Natural killer cell treated with Interleukin-12 subunit alpha and Interleukin-12 subunit beta and Interleukin-15 and Interleukin-18, amount 100 ng/mL, for 72 hours (primary cell): ENCODE measurements at regions not wholly inside any gene's neighbourhood (a gene's known extent, or its start where the extent isn't known, plus 50 kb on each side); places are given as distances from the start of the nearest gene placed in this dataset.

ENCODE experiments used
- ATAC-seq, 2 donors: fragments of 150-1000 bp; cut with Tn5 transposase in 1 of 2; sonication (Bioruptor Pico), chemical (Tn5 transposase) in 1 of 2; 2 replicates each; pipeline ENCODE4 v1.10.0; 2021
- DNase-seq: peaks from one replicate; pipeline ENCODE4 v3.0.0; 2022; ENCODE audit warnings: low spot score
- H3K27ac Mint-ChIP-seq, 2 donors: 1 replicate in 1 of 2; 2 replicates in 1 of 2; pipeline ENCODE4 v1.8.0; 2022; ENCODE audit warnings: mixed read lengths in 2 of 2, mild to moderate bottlenecking in 1 of 2, moderate library complexity in 1 of 2
- H3K27me3 Mint-ChIP-seq, 2 donors: 1 replicate in 1 of 2; 2 replicates in 1 of 2; pipeline ENCODE4 v1.8.0; 2022; ENCODE audit warnings: mixed read lengths in 2 of 2
- H3K36me3 Mint-ChIP-seq: one replicate; pipeline ENCODE4 v1.8.0; 2022; ENCODE audit warnings: mixed read lengths
- H3K4me1 Mint-ChIP-seq, 2 donors: 1 replicate in 1 of 2; 2 replicates in 1 of 2; pipeline ENCODE4 v1.8.0; 2022; ENCODE audit warnings: low read depth in 2 of 2, mixed read lengths in 2 of 2, mild to moderate bottlenecking in 1 of 2
- H3K4me3 Mint-ChIP-seq: one replicate; pipeline ENCODE4 v1.8.0; 2022; ENCODE audit warnings: mixed read lengths
- H3K9me3 Mint-ChIP-seq: 2 replicates; pipeline ENCODE4 v1.8.0; 2022; ENCODE audit warnings: mixed read lengths

DNA sequence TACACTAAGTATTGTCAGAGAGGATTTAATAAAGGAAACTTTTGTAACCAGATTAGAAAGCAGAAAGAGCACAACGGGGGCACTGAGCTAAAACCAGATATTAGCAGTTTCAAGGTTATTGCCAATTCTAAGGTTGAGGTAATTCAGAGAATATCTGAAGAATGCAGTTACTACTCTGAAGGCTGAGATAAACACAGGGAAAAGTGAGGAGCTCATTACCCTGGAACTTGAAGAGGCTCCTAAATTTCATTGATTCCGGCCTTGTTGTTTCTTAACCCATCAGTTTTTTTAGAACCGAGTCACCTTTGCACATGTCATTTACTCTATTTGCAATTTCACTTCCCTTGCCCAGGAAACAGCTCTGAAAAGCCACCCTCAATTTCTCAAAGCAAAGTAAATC, 72.4 kb upstream of the BTBD3 start:
- no peak overlapping the region for H3K4me3 Mint-ChIP-seq
- H3K36me3 Mint-ChIP-seq = no peaks in the 10 kb centered on the region
- H3K9me3 Mint-ChIP-seq = peaks cover 21% of the 10 kb centered on the region
- no peaks in the 10 kb centered on the region for H3K27me3 Mint-ChIP-seq
- DNase-seq (no peak), ATAC-seq (no peak)
- H3K27ac Mint-ChIP-seq = no peak overlapping the region
- H3K4me1 Mint-ChIP-seq = no peaks in the 10 kb centered on the region

DNA sequence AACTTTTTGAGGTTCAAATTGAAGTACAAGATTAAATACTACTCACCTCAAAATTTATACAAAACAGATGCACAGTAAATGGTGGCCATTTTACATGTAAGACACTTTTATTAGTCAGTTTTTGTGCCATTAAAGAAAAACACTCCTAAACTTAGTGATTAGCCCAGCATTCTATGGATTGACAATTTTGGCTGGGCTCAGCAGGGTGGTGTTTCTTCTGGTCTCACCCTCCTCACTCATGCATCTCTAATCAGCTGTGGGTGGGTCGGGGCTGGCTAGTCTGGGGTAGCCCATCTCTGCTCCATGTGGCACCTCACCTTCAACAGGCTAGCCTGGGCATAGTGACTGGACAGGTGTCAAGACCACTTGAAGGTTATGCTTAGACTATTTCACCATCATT, 71.6 kb upstream of the BTBD3 start:
- H3K4me1 Mint-ChIP-seq = no peaks in the 10 kb centered on the region
- no peak for DNase-seq
- no peaks in the 10 kb centered on the region for H3K36me3 Mint-ChIP-seq
- H3K27ac Mint-ChIP-seq = no peak overlapping the region
- no peaks in the 10 kb centered on the region for H3K27me3 Mint-ChIP-seq
- H3K4me3 Mint-ChIP-seq = no peak overlapping the region
- H3K9me3 Mint-ChIP-seq = peaks cover 19% of the 10 kb centered on the region
- no peak for ATAC-seq

DNA sequence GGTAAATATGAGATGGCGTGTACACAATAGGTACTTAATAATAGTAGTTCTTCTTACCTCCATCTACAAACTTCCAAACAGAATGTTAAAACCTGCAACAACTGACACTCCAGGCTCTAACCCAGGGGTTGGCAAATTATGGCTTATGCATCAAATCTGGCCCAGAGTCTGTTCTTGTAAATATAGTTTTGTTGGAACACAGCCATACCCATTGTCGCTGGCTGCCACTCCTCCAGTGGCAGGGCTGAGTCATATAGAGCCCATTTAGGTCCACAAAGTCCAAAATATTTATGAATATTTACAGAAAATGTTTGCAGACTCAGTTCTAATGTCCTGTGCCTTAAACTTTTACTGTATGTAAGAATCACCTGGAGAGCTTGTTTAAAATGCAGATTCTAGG, 69.9 kb upstream of the BTBD3 start:
- Mint-ChIP-seq H3K9me3 (peaks cover 16% of the 10 kb centered on the region), H3K27me3 (no peaks in the 10 kb centered on the region), H3K36me3 (no peaks in the 10 kb centered on the region), H3K4me3 (no peak overlapping the region), H3K27ac (no peak overlapping the region), H3K4me1 (no peaks in the 10 kb centered on the region)
- DNase-seq (no peak), ATAC-seq (no peak)

DNA sequence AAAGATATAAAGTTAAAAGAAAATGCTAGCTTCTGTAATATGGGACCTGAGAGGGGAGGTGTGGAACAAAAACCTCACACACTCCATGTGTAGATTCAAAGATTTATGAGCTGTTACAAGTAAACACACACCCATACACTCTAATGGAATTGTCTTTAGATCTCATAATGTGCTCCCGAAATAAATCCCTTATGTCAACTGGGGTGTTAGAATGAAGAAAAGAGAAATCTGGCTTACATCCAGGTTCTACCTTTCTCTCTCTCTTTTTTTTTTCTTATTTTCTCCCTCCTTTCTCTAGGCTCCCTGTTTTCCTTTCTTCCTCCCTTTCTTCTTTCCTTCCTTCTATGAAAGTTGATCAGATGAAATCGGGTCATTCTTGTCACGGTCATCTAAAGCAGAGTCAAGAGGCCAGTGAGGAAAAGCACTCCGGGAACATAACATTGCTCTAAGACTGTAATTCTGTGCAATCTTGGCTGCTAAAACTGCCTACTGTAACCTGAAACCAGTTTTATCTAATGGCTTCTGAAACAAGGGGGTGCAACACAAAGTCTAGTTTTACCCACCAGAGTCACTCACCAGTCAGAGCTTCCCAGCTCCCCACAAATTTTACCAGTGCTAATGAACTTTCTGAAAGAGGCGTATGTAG, 68.3 kb upstream of the BTBD3 start:
- Mint-ChIP-seq H3K4me3 (no peak overlapping the region), H3K27me3 (no peaks in the 10 kb centered on the region), H3K36me3 (no peaks in the 10 kb centered on the region)

DNA sequence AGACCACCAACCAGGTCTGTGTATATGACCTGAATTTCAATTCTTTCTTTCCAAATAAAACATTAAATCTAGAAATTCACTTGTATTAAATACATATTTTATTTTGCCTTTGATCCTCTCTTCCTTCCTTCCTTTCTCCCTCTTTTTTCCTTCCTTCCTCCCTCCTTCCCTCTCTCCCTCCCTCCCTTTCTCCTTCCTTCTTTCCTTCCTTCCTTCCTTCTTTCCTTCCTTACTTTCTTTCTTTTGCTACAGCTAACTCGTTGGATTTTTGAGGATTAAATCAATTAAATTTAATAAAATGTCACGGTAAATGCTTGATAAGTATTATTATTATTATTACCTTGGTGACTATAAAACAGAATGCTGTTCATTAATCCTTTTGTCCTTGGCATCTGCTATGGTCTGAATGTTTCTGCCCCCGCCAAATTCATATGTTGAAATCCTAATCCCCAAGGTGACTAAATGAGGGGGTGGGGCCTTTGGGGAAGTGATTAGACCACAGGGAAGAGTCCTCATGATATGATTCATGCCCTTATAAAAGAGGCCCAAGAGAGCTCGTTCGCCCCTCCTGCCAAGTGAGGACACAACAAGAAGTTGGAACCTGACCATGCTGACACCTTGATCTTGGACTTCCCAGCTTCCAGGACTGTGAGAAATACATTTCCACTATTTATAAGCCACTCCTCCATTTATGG, 67.6 kb upstream of the BTBD3 start:
- no peaks in the 10 kb centered on the region for H3K36me3 Mint-ChIP-seq
- ATAC-seq (no peak), DNase-seq (no peak)
- H3K4me3 Mint-ChIP-seq = no peak overlapping the region
- H3K27me3 Mint-ChIP-seq = no peaks in the 10 kb centered on the region
- H3K9me3 Mint-ChIP-seq = peaks cover 15% of the 10 kb centered on the region
- H3K27ac Mint-ChIP-seq = no peak overlapping the region
- no peaks in the 10 kb centered on the region for H3K4me1 Mint-ChIP-seq

More for the DNA sequence above, 68.3 kb upstream of the BTBD3 start:
- peaks cover 14% of the 10 kb centered on the region for H3K9me3 Mint-ChIP-seq
- ATAC-seq (no peak), DNase-seq (no peak)
- H3K4me1 Mint-ChIP-seq = no peaks in the 10 kb centered on the region
- H3K27ac Mint-ChIP-seq = no peak overlapping the region

DNA sequence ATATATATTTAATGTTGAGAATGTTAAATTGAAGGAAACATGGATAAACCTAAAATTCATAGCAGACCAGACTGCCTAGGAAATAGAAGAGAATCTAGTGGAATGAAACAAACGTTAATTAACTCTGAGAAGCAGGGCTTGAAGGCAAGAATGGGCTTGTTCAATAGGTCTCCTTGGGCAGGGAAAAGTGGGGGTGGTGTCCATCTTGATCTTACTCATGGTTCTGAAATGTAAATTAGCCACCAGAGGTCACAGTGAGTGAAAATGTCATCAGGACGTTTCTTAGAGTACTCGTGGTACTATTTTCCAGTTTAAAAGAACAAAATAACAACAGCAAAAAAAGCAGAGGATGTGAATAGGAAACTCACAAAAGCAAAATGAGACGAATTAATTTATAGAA, 66.8 kb upstream of the BTBD3 start:
- H3K4me3 Mint-ChIP-seq = no peak overlapping the region
- ATAC-seq (no peak), DNase-seq (no peak)
- H3K9me3 Mint-ChIP-seq = peaks cover 22% of the 10 kb centered on the region
- no peak overlapping the region for H3K27ac Mint-ChIP-seq
- no peaks in the 10 kb centered on the region for H3K4me1 Mint-ChIP-seq
- no peaks in the 10 kb centered on the region for H3K27me3 Mint-ChIP-seq
- no peaks in the 10 kb centered on the region for H3K36me3 Mint-ChIP-seq

DNA sequence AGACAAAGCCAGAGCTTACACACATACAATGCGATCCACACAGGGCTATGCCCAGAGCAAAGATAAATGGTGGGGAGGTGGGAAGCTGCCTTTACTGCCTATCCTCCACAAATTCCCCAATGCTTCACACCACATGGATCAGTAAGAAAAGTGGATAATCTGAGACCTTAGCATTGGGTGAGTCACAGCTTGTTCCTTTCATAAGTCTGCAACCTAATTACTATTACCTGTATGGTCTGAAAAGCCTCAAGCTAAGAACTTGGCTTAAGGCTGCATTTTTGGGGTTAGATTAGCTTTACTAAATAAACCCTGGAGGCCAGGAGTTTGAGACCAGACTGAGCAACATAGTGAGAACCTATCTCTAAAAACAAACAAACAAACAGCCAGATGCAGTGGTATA, 66.0 kb upstream of the BTBD3 start:
- H3K27ac Mint-ChIP-seq = no peak overlapping the region

DNA sequence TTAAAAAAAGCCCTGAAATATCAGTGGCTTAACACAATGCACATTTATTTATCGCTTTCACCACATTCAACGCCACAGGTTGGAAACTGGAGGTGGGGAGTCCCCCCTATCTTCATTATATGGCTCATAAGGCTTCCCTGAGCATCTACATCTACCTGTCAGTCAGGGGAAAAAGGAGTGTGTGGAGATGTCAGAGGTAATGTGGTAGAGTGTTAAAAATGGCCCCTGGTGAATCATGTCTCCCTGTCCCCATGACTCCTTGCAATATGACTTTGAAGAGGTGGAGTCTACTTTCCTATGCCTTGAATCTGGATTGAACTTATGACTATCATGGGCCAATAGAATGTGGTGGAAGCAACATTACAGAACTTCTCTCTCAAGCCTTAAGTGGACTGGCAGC, 65.5 kb upstream of the BTBD3 start:
- Mint-ChIP-seq H3K27ac (no peak overlapping the region), H3K4me3 (no peak overlapping the region), H3K9me3 (peaks cover 18% of the 10 kb centered on the region), H3K27me3 (no peaks in the 10 kb centered on the region), H3K4me1 (no peaks in the 10 kb centered on the region), H3K36me3 (no peaks in the 10 kb centered on the region)
- DNase-seq (no peak), ATAC-seq (no peak)

More for the DNA sequence above, 66.0 kb upstream of the BTBD3 start:
- H3K27me3 Mint-ChIP-seq = no peaks in the 10 kb centered on the region
- no peaks in the 10 kb centered on the region for H3K4me1 Mint-ChIP-seq
- no peak for ATAC-seq
- no peak overlapping the region for H3K4me3 Mint-ChIP-seq
- H3K9me3 Mint-ChIP-seq = peaks cover 18% of the 10 kb centered on the region
- no peak for DNase-seq
- no peaks in the 10 kb centered on the region for H3K36me3 Mint-ChIP-seq

DNA sequence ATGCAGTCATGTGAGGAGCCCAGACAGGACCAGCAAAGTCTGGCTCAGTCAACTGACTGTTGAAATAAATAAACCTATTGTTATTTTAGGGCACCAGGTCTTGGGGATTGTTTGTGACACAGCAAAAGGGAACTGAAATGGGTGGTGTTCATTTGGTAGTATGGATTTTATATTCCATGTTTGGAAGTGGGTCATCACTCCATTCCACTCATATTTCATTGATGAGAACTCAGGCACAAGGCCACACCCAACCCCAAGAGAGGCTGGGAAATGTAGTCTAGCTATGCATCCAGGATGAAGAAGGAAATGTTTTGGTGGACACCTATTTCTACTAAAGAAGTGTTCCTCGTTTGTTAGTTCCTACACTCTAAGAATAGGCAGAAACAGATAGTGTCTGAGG, 64.9 kb upstream of the BTBD3 start:
- Mint-ChIP-seq H3K4me1 (no peaks in the 10 kb centered on the region), H3K27me3 (no peaks in the 10 kb centered on the region)
- ATAC-seq = no peak

DNA sequence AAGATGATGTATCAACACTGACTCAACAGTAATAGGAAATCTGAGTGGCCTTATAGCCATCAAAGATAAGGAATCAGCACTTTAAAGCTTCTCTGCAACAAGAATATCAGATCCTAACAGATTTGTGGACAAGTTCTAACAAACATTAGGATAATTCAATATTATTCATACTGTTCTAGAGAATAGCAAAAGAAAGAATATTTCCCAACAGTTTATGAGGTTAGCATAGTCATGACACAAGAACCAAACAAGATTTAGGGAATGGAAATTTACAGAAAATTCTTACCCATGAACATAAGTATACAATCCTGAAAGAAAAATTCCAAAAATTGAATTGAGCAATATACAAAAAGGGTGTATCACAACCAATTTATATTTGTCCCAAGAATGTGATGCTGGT, 64.3 kb upstream of the BTBD3 start:
- no peak overlapping the region for H3K27ac Mint-ChIP-seq
- H3K27me3 Mint-ChIP-seq = no peaks in the 10 kb centered on the region
- H3K4me3 Mint-ChIP-seq = no peak overlapping the region
- peaks cover 14% of the 10 kb centered on the region for H3K9me3 Mint-ChIP-seq
- H3K36me3 Mint-ChIP-seq = no peaks in the 10 kb centered on the region
- ATAC-seq = no peak
- no peaks in the 10 kb centered on the region for H3K4me1 Mint-ChIP-seq
- no peak for DNase-seq

More for the DNA sequence above, 64.9 kb upstream of the BTBD3 start:
- Mint-ChIP-seq H3K27ac (no peak overlapping the region), H3K9me3 (peaks cover 14% of the 10 kb centered on the region), H3K4me3 (no peak overlapping the region), H3K36me3 (no peaks in the 10 kb centered on the region)
- DNase-seq = no peak

DNA sequence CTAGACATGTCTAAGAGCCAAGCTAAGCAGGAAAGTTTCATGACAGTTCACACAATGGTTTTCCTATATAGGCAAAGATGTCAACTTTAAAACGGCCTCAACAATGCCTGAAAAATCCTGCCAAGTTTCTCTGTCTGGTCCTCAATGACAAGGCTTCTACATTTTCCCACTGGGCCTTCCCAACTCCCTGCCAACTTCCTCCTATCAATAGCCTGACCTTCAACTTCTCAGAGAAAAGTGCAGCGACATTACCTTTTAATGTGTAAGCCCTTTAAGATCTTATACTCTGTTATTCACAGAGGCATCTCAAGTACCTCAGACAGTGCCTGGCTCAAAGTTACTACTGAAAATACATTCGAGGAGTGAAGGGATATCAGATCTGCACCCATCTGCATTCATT, 56.2 kb upstream of the BTBD3 start:
- H3K36me3 Mint-ChIP-seq = no peaks in the 10 kb centered on the region
- H3K27me3 Mint-ChIP-seq = peaks cover 0 to 8% of the 10 kb centered on the region in 2 donors
- no peak overlapping the region for H3K4me3 Mint-ChIP-seq
- DNase-seq (no peak), ATAC-seq (no peak)
- H3K9me3 Mint-ChIP-seq = peaks cover 21% of the 10 kb centered on the region
- no peak overlapping the region for H3K27ac Mint-ChIP-seq
- H3K4me1 Mint-ChIP-seq = no peaks in the 10 kb centered on the region

DNA sequence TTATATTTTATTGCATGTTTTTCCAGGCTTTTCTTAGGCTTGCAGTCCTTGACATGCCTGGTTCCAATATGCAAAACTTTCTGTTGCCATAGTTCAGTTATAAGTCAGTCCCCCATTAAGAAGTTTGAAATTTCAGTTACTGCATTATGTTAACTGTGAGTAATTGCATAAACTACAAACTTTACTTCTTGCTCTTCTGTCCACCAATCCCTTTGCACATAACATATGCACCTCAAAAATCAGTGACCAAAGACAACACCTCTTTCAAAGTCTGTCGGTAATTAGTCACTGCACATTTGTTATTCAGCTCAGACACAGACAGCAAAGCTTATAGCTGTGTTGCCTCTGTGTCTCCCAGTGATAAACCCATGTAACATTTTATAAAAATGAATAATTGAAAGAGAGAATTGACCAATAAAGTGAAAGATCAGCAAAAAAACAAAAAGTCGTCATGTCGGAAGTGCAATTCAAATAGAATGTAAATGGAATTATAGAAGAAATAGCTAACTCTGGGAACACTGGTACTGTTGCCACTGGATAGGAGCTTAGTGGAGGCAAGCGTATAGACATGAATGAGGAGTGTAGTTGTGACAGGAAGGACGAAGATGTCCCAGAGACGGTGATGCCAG, 50.3 kb upstream of the BTBD3 start:
- H3K36me3 Mint-ChIP-seq = no peaks in the 10 kb centered on the region
- DNase-seq (no peak), ATAC-seq (no peak)
- H3K4me1 Mint-ChIP-seq = no peaks in the 10 kb centered on the region
- no peak overlapping the region for H3K27ac Mint-ChIP-seq
- no peak overlapping the region for H3K4me3 Mint-ChIP-seq
- H3K9me3 Mint-ChIP-seq = peaks cover 15% of the 10 kb centered on the region
- H3K27me3 Mint-ChIP-seq = peaks cover 0 to 7% of the 10 kb centered on the region in 2 donors
